Hematopoietic multipotent progenitor cell (in vitro differentiated cells): ENCODE measurements at regions not wholly inside any gene's neighbourhood (a gene's known extent, or its start where the extent isn't known, plus 50 kb on each side); places are given as distances from the start of the nearest gene placed in this dataset.
"Not testable (repeated sequence)": the region's sequence is repeated elsewhere in the genome, so short reads cannot be mapped to it uniquely, and the experiment has no call there.

ENCODE experiments used
- DNase-seq, 3 donors: peaks; one replicate each; pipeline ENCODE4 v3.0.0-alpha.2; 2011 to 2015; ENCODE audit warnings: low read depth in 2 of 3, low spot score in 2 of 3

DNA sequence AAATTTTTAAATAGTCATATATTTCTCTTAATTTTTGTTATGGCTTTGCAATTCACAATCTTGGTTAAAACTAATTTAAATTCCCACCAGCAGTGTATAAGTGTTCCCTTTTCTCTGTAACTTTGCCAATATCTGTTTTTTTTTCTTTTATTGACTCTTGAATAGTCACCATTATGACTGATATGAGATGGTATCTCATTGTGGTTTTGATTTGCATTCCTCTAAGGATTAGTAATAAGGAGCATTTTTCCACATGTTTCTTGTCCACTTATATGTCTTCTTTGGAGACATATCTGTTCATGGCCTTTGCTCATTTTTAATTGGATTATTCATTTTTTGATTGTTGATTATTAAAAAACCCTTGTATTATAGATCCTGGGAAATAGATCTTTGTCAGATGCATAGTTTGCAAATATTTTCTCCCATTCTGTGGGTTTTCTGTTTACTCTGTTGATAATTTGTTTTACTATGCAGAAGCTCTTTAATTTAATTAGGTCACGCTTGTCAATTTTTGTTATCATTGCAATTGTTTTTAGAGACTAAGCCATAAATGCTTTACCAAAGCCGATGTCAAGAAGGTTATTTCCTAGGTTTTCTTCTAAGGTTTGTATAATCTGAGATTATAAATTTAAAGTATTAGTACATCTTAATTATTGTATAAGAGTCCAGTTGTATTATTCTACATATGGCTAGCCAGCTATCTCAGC, 610.9 kb downstream of the CHSY3 start:
- DNase-seq: no peak

DNA sequence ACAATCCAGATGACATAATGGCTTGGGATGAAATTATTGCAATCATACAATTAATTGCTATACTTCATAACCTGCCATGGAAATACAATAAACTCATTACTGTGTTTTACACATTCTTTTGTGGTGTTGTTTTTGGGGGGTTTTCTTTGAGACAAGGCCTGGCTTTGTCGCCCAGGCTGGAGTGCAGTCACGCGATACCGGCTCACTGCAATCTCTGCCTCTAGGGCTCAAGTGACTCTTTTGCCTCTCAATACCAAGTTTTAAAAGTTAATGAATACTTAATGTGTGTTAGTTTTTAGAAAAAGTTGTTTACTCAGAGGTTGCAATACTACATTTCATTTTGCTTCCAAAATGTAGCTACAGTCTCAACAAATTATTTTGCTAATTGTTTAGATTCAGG, 598.4 kb downstream of the CHSY3 start:
- no peak for DNase-seq

DNA sequence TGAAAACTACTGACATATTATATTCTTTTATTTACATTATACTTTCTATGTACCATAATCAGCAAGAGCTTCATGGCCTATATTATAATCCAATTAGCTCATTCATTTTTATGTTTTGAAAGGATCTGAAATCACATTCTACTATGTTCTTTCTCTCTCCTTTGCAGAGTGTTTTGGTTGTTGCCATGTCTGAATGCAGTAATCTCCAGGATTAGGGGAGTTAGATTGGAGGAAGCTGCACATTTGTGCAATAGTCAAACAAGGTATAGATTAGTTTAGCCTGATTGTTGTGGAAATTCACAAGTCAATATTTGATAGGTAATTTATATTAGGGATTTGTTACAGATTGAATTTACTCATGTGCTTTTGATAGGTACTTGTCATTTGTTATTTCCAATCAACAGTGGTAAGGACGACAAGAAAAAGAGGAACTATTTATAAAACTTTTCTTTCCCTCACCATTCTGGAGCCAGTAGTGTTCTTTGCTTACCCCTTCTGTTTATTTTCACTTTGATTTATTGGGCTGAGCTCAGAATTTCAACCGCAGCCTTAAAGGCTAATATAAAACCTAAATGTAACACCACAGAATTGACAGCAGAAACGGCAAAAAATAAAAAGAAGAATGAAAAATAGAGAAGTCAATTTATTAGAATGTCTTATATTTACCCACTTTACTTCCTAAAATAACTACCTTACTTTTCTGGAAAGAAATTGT, 597.0 kb downstream of the CHSY3 start:
- DNase-seq: peak in 2 of 3 donors; percentile 13 to 75

DNA sequence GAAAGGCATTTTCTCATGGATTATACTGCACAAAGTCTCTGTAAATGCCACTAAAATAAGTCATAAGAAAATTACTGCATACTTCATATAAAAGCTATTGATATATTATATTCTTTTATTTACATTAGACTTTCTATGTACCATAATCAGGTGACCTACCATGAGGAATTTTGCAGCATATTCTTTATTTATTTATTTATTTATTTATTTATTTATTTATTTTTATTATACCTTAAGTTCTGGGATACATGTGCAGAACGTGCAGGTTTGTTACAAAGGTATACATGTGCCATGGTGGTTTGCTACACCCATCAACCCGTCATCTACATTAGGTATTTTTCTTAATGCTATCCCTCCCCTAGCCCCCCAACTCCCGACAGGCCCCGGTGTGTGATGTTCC, 596.2 kb downstream of the CHSY3 start:
- not testable (repeated sequence) for DNase-seq

DNA sequence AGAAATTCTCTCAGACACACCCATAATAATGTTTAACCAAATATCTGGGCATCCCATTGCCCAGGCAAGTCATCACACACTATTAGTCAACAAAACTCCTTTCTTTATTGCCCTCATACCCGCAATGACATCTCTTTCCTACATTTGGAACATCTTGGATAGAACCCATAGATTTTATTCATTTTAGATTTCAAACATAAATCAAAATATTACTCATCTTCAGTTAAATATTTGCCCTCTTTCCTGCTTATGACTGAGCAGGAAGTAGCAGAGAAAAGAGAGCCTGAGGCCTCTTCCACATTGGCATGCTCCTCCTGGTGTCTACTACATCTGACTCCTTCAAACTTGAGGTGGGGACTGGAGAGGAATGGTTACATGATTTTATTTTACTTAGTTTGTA, 592.0 kb downstream of the CHSY3 start:
- no peak for DNase-seq

DNA sequence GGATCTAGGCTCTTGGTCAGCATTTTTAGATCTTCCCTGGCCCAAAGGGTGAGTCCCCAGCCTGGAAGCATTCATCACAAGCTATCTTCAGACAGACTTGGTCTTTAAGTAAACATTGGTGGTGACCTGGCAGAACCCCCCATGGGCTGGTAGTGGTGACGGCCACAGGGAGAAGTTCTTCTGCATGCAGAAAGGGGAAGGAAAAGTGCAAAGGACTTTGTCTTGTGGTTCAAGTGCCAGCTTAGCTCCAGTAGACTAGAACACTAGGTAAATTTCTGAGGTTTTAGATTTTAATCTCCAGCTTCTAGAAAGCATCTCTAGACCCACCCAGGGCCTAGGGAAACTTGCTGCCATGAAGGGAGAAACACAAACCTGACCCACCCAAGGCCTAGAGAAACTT, 584.0 kb downstream of the CHSY3 start:
- peak in 1 of 3 donors; percentile 44 for DNase-seq

DNA sequence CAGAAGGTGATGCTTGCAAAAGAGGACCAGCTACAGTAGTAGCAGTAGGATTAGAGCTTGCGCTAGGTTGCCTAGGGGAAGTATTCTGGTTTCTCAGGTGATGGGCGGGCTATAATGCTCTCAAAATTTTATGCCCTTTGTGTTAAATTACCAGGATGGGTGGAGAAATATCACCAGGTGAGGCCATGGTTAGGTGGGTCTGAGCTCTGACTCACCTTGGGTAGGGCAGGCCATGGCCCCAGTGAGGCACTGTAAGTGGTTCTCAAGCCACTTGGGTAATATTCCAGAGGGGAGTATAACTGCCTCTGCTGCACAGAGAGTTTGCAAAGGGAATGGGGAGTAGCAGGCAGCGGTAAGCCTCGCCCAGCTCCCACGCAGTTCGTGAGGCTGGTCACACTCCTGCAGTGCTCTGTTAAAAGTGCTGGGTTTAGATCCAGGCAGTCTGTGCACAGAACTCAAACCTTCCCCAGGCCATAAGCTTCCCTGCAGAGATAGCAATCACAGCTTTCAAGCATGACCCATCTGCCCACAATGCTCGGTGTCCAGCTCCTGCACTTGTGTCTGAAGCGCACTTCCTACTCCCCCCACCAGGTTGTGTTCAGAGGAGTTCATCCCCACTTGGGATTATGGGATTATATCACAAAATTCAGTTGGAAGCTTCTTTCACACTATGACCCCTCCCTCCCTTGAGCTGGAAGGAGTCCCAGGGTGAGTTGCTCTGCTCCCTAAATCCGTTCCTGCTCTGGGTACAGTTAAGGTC, 575.0 kb downstream of the CHSY3 start:
- DNase-seq: no peak

DNA sequence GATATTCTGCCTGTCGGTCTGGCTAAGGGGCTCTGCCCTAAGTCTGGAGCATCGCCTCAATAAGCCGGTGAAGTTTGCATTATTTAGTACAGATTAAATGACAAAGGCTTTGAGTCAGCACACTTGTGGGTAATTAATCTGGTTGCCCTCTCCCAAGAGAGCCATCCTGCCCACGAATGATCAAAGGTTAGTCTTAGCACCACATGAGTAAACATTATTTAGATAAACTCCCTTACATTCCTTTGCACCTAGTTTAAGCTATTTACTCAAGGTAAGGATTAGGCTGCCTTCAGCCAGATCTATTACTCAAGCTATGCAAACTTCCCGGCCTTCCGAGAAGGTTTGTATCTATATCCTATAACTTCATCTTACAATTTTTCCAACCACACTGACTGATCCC, 572.1 kb downstream of the CHSY3 start:
- DNase-seq: no peak

DNA sequence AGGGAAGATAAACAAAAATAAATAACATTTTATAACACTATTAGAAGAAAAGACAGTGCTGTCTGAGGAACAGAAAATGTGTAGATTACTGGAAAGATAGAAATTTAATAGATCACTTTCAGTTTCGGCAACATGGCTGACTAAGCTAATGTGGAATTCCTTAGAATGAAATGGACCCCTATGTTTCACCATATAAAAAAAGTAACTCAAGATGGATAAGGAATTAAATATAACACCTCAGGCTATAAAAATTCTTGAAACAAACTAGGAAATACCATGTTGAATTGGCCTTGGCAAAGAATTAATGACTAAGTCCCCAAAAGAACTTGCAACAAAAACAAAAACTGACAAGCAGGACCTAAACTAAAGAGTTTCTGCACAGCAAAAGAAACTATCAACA, 558.3 kb downstream of the CHSY3 start:
- DNase-seq: no peak

DNA sequence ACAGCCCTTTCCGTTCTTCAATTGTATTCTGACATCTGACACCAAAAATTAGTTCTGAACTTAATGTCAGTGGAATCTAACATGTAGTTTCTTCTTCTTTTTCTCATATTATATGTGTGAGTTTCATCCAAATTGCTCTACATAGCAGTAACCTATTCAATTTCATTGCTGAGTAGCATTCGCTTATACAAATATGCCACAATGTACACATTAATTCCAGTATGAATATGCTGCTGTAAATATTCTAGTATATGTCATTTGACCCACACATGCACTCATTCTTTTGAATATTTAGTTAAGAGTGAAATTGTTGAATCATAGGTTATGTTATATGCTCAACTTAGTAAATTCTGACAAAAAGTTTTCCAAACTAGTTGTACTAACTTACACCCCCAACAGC, 550.9 kb downstream of the CHSY3 start:
- DNase-seq: no peak

DNA sequence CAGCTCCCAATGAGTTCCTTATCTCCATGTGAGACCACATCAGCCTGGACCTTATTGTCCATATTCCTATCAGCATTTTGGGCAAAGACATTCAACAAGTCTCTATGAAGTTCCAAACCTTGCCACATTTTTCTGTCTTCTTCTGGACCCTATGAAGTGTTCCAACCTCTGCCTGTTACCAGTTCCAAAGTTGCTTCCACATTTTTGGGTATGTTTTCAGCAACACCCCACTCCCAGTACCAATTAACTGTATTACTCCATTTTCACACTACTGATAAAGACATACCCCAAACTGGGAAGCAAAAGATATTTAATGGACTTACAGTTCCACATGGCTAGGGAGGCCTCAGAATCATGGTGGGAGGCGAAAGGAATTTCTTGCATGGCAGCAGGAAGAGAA, 548.5 kb downstream of the CHSY3 start:
- no peak for DNase-seq

DNA sequence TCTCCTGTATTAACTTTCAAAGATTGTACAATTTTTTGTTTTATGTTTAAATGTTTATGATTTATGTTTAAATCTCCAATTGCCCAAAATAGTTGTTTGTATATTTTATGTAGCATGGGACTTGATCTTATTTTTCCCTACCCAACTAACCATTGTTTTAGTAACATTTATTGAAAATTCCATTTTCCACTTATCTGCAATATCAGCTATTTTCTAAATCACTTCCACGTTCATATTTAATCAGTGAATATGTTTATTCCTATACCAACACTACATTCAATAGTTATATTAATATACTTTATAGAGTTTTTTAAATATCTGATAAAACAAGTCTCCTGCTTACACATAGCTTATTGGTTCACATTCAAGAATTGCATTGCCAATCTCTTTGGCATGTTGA, 532.2 kb downstream of the CHSY3 start:
- no peak for DNase-seq

DNA sequence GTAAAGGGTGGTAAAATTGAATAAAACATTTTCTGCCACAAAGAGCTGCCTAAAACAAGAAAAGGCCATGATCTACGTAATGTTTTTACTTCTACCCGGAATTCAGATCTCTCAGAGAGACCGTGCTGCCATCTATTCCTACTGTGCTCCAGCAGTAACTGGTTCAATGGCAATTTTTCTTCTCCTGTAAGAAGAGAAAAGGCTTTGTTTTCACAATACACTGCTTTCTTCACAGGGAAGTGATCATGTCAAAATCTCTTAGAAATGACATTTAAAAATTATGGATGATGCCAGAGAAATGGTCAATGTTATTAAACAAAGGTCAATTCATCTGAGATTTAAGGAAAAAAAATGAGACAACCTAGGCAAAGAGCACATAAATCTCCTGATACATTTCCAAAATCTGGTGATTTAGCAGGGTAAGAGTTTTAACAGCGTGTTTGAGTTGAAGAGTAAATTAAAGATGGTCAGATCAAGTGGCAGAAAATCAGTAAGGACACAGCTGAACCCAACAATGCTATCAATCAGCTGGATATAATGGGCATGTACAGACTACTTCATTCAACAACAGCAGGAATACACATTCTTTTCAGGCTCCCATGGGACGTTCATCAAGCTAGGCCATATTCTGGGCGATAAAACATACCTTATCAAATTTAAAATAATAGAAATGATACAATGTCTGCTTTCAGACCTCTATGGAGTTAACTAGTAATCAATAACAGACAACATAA, 523.1 kb downstream of the CHSY3 start:
- no peak for DNase-seq

DNA sequence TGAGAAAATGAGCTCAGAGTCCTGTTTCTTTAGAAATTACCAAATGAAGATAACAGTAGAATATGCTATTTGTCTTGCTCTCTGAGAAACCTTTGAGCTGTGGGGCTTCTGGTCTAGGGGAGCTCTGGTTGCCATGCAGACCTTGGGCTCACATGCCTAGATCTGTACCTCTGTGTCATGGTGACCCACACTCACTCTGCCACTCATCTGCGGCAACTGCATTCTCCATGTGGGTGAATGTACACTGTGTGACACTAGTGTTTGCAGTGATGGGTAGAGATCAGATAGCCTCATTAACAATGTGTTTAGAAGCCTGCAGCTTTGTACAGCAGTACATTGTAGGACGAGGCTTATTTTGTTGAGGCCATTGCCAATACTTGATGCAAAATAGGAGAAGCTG, 521.2 kb downstream of the CHSY3 start:
- DNase-seq: no peak

DNA sequence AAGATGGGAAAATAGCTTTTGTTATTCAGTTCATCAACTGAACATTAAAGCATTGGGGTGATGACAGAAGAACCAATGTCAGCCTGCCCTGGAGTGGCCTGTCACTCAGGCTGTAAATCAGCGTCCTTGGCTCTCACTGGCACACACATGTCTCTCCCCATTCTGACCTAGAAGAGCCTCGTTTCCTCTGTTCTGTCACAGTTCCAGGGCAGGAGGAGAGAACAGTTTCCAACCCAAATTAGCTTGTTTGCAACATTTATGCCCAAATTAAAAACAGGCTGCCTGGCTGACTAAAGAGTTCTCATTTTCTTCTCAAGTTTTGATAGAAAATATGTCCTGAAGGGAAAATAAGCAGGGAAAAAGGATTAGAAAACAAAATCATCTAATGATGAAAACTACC, 520.1 kb downstream of the CHSY3 start:
- DNase-seq: no peak

DNA sequence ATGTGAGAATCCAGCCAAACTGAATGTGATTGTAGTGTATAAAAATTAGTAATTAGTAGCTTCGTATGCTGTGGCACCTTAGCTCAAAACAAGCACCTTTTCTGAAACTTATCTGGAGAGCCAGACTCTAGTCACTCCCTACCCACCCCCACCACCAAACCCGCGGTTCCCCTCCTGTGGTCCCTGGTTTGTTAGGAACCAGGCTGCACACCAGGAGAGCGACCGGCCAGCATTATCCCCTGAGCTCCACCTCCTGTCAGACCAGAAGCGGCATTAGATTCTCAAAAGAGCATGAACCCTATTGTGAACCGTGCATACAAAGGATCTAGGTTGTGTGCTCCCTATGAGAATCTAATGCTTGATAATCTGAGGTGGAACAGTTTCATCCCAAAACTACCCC, 498.6 kb downstream of the CHSY3 start:
- DNase-seq: no peak

DNA sequence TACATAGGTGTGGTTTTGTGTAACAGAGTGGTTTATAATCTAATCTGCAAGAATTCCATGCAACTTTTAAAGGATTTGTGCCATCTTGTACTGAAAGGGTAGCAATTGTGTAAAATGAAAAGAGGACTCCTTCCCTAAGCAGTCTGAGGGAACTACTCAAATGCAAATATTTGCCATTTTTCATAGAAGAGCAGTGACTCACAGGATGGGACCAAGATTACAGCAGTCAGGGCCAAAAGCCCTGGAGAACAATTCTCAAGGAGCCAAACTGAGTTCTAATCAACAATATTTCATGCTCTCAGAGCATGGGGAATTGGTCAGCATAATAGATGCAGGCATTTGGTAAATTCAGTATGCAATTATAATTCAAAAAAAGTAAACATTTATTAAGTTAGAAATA, 495.8 kb downstream of the CHSY3 start:
- DNase-seq: no peak

DNA sequence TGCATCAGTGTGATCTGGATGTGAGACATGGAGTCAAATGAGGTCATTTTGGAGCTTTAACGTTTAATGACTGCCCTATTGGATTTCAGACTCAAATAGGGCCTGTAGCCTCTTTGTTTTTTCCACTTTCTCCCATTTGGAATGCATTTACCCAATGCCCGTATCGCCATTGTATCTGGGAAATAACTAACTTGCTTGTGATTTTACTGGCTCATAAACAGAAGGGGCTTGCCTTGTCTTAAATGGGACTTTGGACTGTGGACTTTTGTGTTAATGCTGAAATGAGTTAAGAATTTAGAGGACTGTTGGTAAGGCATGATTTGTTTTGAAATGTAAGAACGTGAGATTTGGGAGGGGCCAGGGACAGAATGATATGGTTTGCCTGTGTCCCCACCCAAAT, 494.6 kb downstream of the CHSY3 start:
- DNase-seq: no peak

DNA sequence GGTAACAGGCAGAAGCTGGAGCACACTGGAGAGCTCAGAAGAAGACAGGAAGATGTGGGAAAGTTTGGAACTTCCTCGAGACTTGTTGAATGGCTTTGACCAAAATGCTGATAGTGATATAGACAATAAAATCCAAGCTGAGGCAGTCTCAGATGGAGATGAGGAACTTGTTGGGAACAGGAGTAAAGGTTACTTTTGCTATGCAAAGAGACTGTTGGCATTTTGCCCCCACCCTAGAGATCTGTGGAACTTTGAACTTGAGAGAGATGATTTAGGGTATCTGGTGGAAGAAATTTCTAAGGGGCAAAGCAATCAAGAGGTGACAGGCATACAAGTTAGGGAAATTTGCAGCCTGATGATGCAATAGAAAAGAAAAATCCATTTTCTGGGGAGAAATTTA, 493.5 kb downstream of the CHSY3 start:
- DNase-seq: not testable (repeated sequence)

DNA sequence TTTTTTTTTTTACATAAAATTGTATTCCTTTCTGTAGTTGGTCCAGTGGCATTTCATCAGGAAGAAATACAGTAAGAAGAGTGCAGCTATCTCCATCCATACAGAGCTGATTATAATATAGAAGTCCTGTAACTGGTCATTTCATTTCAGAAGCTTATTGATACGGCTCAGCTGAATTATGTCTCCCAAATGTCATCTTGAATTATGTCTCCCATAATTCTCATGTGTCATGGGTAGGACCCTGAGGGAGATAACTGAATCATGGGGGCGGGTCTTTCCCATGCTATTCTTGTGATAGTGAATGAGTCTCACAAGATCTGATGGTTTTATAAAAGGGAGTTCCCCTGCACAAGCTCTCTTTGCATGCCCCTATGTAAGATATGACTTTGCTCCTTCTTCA, 492.9 kb downstream of the CHSY3 start:
- DNase-seq: no peak

DNA sequence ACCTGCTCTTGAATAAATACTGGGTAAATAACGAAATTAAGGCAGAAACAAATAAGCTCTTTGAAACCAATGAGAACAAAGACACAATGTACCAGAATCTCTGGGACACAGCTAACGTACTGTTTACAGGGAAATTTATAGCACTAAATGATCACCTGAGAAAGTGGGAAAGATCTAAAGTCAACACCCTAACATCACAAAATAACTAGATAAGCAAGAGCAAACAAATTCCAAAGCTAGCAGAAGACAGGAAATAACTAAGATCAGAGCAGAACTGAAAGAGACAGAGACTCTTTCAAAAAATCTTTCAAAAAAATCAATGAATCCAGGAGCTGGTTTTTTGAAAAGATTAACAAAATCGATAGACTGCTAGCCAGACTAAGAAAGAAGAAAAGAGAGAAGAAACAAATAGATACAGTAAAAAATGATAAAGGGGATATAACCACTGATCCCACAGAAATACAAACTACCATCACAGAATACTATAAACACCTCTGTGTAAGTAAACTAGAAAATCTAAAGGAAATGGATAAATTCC, 487.5 kb downstream of the CHSY3 start:
- not testable (repeated sequence) for DNase-seq
